Gastroesophageal sphincter (tissue), 3 donors: ENCODE measurements at regions not wholly inside any gene's neighbourhood (a gene's known extent, or its start where the extent isn't known, plus 50 kb on each side); places are given as distances from the start of the nearest gene placed in this dataset.

ENCODE experiments used
- EP300 ChIP-seq: sonication (generic); formaldehyde crosslinking; IDR thresholded peaks from one replicate; pipeline ENCODE4 v1.6.1; 2017; ENCODE audit warnings: antibody characterized with exemption, mild to moderate bottlenecking
- POLR2A ChIP-seq, 2 donors: fragments of 450-650 bp; IDR thresholded peaks; one replicate each; pipeline ENCODE4 v1.6.1; 2017; ENCODE audit warnings: antibody characterized with exemption in 2 of 2, mild to moderate bottlenecking in 2 of 2, moderate library complexity in 1 of 2
- POLR2AphosphoS5 ChIP-seq: sonication (generic); formaldehyde crosslinking; IDR thresholded peaks from one replicate; pipeline ENCODE4 v1.6.1; 2017; ENCODE audit warnings: antibody characterized with exemption
- TF ChIP-seq, protein P1 (sequence below), 4 experiments: fragments of 200-600 bp in 2 of 4; fragments of 450-650 bp in 2 of 4; sonication (generic) in 1 of 4; IDR thresholded peaks; one replicate each; pipeline ENCODE4 v1.5.1; 2017 to 2019; ENCODE audit warnings: antibody characterized with exemption in 4 of 4, mild to moderate bottlenecking in 2 of 4, moderate library complexity in 2 of 4

DNA sequence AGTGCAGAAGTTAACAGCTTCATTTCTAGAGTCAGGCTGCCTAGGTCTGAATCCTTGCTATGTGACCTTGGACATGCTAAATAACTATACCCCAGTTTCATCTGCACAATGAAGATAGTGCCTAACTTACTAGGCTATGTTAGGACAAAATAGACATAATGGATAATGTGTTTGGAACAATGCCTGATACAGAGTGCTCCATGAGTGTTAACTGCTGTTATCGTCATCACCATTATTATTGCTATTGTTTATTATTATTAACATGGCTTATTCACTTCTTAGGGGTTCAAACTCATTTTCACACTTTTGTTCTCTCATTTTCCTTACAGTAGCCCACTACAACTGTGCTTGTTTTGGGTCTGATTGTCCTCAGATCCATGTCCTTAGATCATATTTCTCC lies 467.7 kb downstream of the SH2D1A start:
- no peak for TF ChIP-seq POLR2A (IDR thresholded peaks at IDR 0.05)
- TF ChIP-seq, protein P1, sequence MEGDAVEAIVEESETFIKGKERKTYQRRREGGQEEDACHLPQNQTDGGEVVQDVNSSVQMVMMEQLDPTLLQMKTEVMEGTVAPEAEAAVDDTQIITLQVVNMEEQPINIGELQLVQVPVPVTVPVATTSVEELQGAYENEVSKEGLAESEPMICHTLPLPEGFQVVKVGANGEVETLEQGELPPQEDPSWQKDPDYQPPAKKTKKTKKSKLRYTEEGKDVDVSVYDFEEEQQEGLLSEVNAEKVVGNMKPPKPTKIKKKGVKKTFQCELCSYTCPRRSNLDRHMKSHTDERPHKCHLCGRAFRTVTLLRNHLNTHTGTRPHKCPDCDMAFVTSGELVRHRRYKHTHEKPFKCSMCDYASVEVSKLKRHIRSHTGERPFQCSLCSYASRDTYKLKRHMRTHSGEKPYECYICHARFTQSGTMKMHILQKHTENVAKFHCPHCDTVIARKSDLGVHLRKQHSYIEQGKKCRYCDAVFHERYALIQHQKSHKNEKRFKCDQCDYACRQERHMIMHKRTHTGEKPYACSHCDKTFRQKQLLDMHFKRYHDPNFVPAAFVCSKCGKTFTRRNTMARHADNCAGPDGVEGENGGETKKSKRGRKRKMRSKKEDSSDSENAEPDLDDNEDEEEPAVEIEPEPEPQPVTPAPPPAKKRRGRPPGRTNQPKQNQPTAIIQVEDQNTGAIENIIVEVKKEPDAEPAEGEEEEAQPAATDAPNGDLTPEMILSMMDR (IDR thresholded peaks at IDR 0.05): no peak
- no peak for TF ChIP-seq POLR2AphosphoS5
- TF ChIP-seq EP300: no peak
